Medulla oblongata (tissue), 1 donor: ENCODE measurements at regions not wholly inside any gene's neighbourhood (a gene's known extent, or its start where the extent isn't known, plus 50 kb on each side); places are given as distances from the start of the nearest gene placed in this dataset.
"Not testable (repeated sequence)": the region's sequence is repeated elsewhere in the genome, so short reads cannot be mapped to it uniquely, and the experiment has no call there.

Source experiments
- DNase-seq: peaks from one replicate; pipeline ENCODE4 v3.0.0-alpha.2; 2015; ENCODE audit errors: extremely low spot score

DNA sequence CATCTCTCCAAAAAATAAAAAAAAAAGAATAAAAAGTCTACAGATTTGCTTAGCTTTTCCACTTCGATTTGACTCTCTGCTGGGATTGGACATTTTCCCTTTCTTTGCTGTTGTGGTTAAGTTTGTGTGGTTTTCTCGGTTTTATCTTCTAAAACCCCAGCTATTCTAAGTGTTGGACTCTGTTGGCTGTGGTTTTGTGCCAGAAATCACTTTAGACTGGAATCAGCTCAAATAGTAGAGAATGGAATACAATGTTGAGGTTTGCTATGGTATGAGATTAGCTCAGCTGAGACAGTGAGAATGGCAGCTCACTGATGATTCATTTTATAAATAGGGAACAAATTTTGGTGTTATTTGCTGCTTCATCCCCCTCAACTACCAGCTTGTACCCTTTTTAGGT, 116.0 kb downstream of the BUB3 start:
- DNase-seq: no peak

DNA sequence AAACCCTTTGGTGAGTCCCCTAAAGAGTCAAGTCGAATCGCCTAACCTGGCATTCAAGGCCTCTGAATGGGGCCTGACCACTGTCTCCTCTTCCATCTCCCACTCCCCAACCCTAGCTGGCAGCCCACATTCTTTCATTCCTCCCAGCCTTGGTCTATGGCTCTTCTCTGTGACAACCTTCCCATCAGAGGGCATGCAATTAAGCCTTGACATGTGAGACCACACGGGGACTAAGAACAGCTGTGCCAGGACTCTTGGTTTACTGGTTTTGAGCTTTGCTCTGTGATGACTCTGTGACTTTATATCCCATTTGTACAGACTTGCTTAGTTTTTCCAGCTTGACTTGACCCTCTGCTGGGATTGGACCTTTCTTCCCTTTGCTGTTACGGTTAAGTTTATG, 116.6 kb downstream of the BUB3 start:
- DNase-seq: no peak

DNA sequence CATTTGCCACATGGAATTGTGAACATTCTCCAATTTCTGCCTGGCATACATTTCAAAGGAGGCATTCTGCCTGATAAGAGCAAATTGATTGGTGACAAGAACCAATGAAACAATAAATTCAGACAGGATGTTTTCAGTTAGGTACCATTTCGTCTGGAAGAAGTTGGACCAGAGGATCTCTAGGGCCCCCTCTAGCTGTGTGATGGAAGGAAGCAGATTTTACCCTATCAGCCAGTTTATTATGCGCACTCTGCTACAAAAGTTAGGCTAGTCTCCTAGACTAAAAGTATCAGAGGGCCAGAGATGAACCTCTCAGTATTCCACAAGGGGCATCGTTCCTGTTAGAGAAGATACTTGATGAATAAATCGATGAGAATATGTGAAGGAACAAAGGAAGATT, 118.0 kb downstream of the BUB3 start:
- no peak for DNase-seq

DNA sequence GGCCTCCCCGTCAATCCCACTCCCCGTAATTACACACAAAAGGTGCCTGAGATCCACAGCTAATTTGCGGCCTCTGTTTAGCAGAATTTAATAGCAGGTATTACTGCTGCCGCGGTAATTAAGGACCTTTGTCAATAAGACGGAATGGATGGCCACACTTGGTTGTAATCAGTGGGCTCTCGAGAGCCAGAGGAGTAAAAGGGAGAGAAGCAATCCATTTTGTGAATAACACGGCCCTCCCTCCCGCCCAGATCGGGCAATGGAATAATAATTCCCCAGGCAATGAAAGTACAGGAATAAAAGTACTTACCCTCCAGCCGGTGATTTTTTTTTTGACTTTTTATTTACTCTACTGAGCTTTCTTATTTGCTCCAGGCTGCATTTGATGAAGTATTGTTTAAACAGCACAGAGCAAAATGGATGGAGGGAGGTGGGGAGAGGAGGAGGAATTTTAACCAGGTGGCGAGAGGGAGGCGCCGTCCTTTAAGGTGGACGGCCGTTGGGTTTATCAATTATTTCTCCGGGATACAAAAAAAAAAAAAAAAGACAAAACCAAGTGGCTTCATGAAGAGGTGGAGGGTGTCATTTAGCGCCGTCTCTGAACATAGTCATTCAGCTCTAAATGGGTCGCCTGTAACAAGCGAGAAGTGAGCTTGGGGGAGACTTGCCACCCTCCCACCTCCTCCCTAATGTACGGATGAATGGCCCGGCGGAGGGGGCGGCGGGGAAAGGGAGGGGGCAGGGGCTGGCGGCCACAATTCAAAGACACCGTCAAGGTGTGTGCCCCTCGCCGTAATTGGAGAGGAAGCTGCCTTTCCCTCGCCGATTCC, 120.3 kb downstream of the BUB3 start:
- no peak for DNase-seq

DNA sequence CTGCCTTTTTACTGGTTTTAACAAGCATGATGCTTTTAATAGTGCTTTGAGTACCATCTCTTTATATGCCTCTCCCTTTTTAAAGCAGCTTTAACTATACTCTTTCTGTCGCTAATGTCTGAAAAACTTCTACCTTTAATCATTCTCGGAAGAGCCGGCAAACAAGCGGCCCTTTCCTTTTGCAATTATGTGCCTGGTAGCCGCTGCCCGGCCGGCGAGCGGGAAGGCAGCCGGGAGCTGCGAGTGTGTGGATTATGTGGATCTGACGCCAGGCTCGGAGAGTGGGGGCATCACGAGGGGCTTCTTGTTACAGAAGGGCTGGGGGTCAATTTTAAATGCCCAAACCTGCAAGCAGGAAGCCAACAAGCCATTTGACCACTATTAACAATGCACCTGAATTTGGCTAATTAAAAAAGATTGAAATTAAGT, 120.9 kb downstream of the BUB3 start:
- no peak for DNase-seq

DNA sequence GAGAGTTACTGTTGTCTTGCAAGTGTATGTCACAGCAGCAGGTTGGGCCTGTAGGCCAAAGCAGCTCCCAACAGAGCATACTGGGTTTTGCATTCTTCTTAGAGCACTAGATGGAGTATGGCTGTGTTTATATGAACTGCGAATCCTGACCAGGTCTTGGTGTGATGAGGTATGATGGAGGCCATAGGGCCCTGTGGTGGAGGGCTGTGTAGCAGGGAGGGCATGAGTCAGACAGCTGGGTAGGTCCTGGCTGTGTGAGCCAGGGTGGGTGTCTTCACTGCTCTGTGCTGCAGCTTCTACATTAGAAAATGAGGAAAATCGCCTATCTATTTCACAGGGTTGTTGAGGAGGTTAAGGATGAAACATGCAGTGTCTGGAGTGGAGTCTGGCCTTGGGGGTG, 124.2 kb downstream of the BUB3 start:
- no peak for DNase-seq

DNA sequence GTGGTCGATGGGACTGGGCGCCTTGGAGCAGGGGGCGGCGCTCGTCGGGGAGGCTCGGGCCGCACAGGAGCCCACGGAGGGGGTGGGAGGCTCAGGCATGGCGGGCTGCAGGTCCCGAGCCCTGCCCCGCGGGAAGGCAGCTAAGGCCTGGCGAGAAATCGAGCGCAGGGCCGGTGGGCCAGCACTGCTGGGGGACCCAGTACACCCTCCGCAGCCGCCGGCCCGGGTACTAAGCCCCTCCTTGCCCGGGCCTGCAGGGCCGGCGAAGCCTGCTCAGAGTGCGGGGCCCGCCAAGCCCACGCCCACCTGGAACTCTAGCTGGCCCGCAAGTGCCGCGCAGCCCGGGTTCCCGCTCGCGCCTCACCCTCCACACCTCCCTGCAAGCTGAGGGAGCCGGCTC, 129.2 kb downstream of the BUB3 start:
- not testable (repeated sequence) for DNase-seq

DNA sequence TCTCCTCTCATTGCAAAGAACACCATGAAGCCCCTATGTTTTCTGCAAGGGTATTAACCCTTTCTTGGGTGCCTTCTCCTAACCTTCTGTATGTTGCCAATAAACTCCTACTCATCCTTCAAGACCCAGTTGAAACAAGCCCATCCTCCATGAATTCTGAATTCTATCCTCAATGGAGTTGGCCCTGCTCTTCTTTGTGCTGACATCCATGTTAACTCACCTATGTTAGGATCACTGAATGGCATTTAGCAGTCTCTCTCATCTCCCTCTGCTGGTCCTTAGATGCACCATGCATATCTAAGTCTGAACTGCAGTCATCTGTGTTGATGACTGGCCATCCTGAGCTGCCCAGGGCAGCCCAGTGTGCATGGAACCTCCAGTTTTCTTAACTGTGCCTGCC, 129.8 kb downstream of the BUB3 start:
- no peak for DNase-seq

DNA sequence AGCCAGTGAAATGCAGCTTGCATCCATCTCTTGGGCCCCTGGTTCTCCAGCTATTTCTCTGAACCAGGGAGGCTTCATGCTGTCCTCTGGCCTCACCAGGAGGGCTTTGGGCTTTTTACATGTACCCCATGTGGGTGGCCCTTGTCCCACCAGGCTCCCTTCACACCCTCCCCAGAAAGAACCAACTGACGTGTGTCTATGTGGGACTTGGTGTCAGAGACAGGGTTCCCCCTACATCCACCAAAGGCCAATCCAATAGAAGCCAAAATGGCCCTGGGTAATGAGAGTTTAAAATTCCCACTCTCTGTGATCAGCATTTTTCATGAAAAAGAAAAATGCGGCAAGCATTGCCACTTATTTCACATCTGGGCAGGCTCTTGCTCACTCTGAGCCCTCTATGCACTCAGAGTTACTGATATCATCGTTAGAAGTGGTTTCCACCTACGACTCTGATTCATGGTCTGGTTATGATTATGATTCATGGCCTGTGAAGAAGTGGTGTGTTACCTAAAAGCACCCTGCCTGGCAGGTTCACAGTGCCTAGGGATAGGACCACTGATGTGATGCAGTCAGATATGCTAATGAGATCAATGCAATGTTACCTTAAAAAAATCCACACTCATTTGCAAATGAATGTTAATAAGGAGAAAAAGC, 133.5 kb downstream of the BUB3 start:
- no peak for DNase-seq

DNA sequence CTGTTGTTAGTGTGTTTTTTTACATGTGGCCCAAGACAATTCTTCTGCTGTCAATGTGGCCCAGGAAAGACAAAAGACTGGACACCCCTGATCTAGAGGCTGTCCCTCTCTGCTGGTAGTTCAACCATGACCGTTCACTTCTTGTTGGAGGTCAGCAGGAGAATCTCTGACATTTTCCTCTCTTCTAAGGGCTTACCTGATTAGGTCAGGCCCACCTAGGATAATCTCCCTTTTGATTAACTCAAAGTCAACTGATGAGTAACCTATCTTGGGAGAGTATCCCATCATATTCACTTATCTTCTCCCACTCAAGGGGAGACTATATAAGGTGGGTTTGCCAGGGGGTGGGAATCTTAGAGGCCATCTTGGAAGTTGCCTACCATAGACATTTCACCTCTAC, 135.2 kb downstream of the BUB3 start:
- no peak for DNase-seq

DNA sequence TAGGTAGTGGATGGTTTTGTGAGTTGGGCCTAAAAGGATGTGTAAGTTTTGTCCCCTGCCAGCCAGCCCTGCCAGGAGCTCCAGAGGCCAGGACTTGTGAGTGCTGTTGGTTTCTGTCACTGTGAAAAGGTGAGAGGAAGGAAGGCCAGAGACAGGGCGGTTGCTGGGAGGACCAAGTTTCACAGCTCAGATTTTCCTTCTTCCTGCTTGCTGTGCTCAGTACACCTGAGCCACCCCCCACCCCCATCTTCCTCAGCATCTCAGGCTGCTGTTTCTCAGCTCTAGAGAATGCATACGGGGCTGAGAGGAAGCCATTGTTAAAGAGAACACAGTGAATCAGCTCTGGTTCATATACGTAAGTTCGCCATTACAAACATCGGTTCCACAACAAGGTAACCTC, 139.9 kb downstream of the BUB3 start:
- DNase-seq: no peak

DNA sequence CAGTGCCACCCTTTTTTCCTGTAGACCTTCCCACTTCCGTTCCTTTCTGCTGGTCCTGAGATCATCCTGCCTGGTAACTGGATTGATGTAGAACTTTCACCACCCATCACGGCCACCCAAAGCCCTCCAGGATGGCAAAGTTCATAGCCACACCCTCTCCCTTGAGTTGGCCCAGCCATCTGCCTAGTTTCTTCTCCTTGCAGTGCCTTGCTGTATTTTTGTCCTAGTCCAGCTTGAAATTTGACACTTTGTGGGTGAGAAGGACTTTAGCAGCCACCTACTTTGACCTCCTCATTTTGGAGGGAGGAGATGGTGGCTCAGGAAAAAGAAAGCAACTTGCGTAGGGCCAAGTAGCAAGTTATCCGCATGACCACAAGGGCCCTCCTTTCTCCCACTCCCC, 140.7 kb downstream of the BUB3 start:
- no peak for DNase-seq

DNA sequence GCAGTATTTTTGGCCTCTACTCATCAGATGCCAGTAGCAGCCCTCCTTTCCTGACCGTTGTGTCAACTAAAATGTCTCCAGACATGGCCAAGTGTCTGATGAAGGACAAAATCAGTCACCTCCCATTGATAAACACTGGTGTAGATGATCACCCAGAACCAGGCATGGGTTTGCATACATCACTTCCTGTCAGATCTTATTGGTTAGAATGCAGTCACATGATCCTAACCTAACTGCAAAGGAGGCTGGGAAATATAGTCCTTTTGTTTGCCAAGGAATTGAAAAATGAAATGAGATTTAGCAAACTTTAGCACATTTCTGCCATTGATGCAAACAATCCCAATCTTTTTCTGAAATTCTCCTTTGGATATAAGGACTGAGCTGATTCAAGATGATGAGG, 141.4 kb downstream of the BUB3 start:
- DNase-seq: no peak

DNA sequence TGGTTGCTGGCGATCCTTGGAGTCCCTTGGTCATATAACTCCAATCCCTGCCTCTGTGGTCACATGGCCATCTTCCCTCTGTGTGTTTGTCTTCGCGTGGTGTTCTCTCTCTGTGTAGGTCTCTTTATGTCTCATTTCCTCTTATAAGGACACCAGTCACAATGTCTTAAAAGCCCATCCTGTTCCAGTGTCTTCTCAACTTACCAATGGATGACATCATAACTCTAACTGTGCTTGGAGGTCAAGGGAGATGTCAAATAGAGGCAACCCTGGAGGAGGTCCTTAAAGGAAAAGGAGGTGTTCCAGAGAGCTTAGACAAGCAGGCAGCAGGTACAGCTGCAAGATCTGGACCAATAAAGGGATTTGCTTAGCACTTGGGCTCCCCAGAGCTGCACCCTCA, 143.0 kb downstream of the BUB3 start:
- DNase-seq: no peak

DNA sequence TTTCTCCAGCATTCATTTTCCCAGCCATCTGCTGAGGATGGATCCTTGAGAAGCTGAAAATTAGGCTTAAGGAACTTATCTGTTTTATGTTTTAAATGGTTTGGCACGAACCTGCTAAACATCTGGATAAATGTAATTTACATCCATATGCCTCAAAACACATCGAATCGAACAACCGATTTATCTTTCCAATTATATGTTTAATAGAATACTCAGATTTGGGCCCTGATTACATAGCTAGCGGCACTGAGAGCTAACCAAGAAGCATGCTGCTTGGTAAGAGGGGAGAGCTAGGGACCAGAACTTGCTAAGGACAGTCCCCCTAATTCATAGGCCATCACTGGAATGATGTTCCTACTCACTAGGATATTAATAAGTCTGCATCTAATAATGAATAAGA, 144.4 kb downstream of the BUB3 start:
- no peak for DNase-seq

DNA sequence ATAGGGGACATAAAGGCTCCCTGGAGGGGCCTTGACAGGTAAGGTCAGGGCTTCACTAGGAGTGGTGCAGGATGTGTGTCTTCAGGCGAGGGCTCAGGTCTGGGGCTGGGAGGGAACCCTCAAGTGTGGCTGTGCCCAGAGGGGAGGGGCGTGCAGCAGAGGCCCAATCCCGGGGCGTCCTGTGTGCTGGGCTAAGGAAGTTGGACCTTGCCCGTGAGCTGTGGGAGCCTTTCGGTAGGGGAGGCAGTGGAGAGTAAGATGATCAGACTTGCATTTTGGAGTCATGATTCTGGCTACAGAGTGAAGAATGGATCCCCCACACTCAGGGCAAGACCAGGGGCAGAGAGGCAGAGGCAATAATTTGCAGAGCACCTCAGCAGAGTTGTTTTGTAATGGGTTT, 145.4 kb downstream of the BUB3 start:
- DNase-seq: no peak

DNA sequence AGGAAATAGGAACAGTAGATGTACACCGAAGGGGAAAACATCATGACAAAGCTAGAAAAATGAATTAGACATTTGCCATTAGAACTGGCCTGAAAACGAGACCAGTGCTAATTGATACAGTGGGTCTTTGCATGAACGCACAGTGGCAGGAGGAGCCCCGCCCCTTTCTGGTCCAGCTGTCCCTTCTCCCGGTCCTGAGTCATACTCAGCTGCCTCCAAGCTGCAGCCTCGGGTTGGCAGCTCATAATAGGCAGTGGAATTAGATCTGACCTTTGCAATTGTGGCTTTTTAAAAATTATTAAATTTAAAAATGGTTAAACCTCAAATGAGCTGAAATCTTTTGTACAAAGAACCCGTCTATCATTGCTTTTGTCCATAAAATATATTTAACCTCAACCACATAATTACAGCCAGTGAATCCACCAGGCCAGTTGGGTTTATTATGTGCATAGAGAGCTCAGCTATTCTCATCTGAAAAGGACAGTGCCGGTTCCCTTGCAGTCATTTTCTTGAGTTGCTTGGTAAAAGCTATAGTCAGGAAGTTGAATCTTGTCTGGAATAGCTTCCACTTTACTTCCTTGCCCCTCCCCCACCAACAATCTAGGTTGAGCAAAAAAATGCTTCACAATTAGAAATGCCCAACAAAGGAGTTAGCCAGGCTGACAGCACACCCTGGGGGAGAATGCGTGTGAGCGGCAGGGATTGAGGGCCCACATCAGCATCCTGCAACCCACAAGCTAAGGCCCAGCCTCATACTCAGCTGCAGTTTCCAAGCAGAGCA, 147.1 kb downstream of the BUB3 start:
- peak; percentile 90 for DNase-seq

DNA sequence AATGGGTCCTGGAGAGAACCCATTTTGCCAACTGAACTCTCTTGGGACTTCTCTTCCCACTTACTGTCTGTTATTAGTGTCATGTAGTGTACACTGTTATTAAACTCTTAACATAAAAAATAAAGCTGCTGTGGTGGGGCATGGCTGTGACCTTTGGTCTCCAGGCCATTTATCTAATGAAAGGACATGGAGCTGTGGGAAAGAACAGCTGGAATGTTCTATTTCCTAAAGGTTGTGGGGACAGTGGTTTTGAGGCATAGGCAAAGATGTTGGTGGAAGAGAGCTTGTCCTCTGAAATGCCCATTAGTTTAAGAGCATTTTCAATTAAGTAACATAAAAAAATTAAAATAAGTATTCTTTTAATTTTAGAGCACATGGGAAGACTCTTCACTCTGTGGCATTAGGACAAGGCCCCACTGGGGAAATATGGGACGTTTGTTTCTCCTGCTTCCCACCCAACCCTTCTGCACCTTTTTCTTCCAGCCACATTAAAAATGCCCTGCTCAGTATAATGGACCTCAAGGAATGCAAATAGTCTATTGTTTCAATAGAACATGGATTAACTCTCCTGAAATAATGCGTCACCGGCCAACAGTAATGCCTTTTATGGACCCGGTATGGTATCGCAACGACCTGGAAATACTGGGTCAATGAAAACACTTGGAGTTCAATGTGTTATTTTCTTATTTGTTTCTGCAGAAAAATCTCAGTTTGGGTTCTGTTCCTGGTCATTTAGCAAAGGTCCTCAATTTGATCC, 149.6 kb downstream of the BUB3 start:
- no peak for DNase-seq

DNA sequence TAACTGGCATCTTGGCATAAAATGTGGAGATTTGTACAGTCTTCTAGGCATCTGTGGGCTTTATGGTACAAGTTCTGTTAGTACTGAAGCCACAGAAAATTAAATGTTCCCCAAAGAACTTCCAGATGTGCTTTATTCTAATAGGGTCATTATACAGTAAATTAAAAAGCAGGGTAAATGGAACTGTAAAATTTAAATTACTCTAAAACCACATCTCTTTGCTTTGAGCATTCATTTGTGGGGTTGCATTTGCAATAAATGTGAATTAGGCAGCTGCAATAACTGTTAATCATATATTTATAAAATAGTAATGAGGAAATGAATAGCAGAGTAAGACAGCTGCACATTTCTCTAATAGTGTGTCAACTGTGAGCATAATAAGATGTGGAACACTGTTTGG, 151.5 kb downstream of the BUB3 start:
- DNase-seq: no peak

DNA sequence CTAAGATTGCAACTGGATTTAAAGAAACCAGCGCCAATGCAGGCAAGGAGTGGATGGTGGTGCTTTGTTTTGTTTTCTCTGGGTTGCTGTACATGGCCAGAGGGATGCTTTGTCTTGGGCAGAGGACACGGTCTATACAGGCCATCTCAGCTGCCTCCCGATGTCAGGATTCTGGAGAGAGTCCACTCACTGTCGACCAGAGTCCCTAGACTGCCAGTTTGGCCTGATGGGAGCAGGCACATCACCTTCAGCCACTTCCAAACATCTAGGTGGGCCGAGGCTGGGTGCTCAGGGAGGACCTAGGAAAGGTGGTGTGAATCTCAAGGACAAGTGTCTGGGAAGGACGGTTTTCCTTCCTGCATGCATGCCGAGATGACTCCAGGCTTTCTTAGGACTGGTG, 152.1 kb downstream of the BUB3 start:
- DNase-seq: no peak

DNA sequence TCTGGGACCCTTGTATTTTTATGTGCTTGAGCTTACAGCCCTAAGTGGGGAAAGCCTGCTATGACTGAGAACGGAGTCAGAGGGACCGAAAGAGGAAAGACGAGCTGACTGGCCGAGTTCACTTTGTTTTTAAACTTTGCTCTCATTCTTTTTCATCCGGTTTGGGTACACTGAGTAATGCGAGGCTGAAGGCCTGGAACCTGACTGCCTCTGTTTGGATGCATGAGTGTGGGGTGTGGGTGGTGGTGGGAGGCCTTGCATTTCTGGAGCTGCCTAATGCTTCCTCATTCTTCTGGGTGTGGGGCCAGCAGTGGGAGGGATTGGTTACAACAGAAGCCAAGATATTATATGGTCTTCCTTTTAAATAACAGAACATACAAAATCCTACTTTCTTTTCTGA, 155.5 kb downstream of the BUB3 start:
- no peak for DNase-seq

DNA sequence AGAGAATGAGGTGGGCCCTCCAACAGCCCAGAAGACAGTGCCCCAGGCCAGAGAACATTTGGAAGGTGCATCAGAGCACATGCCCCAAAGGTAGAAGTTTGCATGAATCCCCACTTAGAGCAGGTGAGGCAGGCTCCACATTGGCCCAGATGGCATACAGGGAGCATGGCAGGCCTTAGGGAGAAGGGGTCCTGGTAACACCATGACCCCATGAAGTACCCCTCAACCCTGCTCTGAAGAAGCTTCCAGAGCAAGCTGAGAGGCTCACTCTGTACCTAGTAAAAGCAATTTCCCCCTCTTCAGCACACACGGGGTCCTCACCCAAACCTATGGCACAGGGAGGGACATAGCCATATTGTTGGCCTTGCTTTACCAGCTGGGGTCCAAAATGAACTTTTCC, 162.6 kb downstream of the BUB3 start:
- no peak for DNase-seq
